ENCODE measurements at regions not wholly inside any gene's neighbourhood (a gene's known extent, or its start where the extent isn't known, plus 50 kb on each side); places are given as distances from the start of the nearest gene placed in this dataset.

GRCh38 chr1:181142096-181142958, 53.8 kb downstream of the IER5 start:
- DNase-seq: peak; percentile 17

- DNase-seq: no peak
Observed at GRCh38 chr1:181143102-181143859, 54.8 kb downstream of the IER5 start.

- DNase-seq: no peak
Observed at GRCh38 chr1:181144238-181144637, 55.7 kb downstream of the IER5 start.

- no peak for DNase-seq
Observed at GRCh38 chr1:181148636-181149035, 60.1 kb downstream of the IER5 start.

- peak; percentile 87 for DNase-seq
Observed at GRCh38 chr1:181149326-181150125, 61.0 kb downstream of the IER5 start.

GRCh38 chr1:181150273-181150672, 61.8 kb downstream of the IER5 start:
- no peak for DNase-seq

GRCh38 chr1:181150842-181151241, 62.3 kb downstream of the IER5 start:
- DNase-seq: no peak

GRCh38 chr1:181151378-181152326, 63.2 kb downstream of the IER5 start:
- peak; percentile 31 for DNase-seq

- peak; percentile 96 for DNase-seq
Observed at GRCh38 chr1:181152892-181153633, 64.6 kb downstream of the IER5 start.

GRCh38 chr1:181153634-181153961, 65.1 kb downstream of the IER5 start:
- no peak for DNase-seq

- no peak for DNase-seq
Observed at GRCh38 chr1:181155339-181155738, 66.8 kb downstream of the IER5 start.

GRCh38 chr1:181159451-181160140, 71.1 kb downstream of the IER5 start:
- DNase-seq: peak; percentile 44

- DNase-seq: no peak
Observed at GRCh38 chr1:181160322-181160721, 71.8 kb downstream of the IER5 start.

- peak; percentile 90 for DNase-seq
Observed at GRCh38 chr1:181160998-181161870, 72.7 kb downstream of the IER5 start.

- no peak for DNase-seq
Observed at GRCh38 chr1:181163662-181164061, 75.2 kb downstream of the IER5 start.

- peak; percentile 45 for DNase-seq
Observed at GRCh38 chr1:181166377-181167196, 78.1 kb downstream of the IER5 start.

- DNase-seq: no peak
Observed at GRCh38 chr1:181169281-181169865, 80.9 kb downstream of the IER5 start.

- DNase-seq: no peak
Observed at GRCh38 chr1:181170194-181170593, 81.7 kb downstream of the IER5 start.

Data from GF-D8 (cell line).